ENCODE measurements at regions not wholly inside any gene's neighbourhood (a gene's known extent, or its start where the extent isn't known, plus 50 kb on each side); places are given as distances from the start of the nearest gene placed in this dataset.

- no peaks in the 10 kb centered on the region for H3K9me3 Mint-ChIP-seq (ENCODE audit: unreplicated experiment)
- no peaks in the 10 kb centered on the region for H3K27me3 Mint-ChIP-seq (ENCODE audit: insufficient read depth, unreplicated experiment)
- ChIA-PET POLR2A (interaction anchor here (0.6 to 1.0 kb wide), 2 partner anchors 10 to 39 kb away, joined by 3 read pairs; no protein-coding TSS in a partner anchor), CTCF (interaction anchor here (2.8 kb wide), 1 partner anchor 1657 kb away, joined by 6 read pairs; no protein-coding TSS in a partner anchor)
- H3K4me1 Mint-ChIP-seq (ENCODE audit: insufficient read depth, unreplicated experiment) = no peaks in the 10 kb centered on the region
- no peak for TF ChIP-seq CTCF (IDR thresholded peaks at IDR 0.05; ENCODE audit: unreplicated experiment)
- no peaks in the 10 kb centered on the region for H3K36me3 Mint-ChIP-seq (ENCODE audit: insufficient read depth, unreplicated experiment)
- no peak overlapping the region for H3K27ac Mint-ChIP-seq (ENCODE audit: low read depth, unreplicated experiment)
- no TSS peak for BruUV-seq (replicated peaks)
- no peak for DNase-seq (ENCODE audit: unreplicated experiment)
- intact Hi-C loops (cut with micrococcal nuclease) = no loop called here
- no peak overlapping the region for H3K4me3 Mint-ChIP-seq (ENCODE audit: unreplicated experiment)
Measured at GRCh38 chr2:219916281-219916680, 288.9 kb downstream of the SLC4A3 start.

- H3K4me3 Mint-ChIP-seq (ENCODE audit: unreplicated experiment) = no peak overlapping the region
- TF ChIP-seq CTCF (IDR thresholded peaks at IDR 0.05; ENCODE audit: unreplicated experiment) = no peak
- POLR2A ChIA-PET = interaction anchor here (0.6 to 1.0 kb wide), 2 partner anchors 10 to 40 kb away, joined by 3 read pairs; no protein-coding TSS in a partner anchor
- CTCF ChIA-PET = interaction anchor here (2.8 kb wide), 1 partner anchor 1657 kb away, joined by 6 read pairs; no protein-coding TSS in a partner anchor
- no peaks in the 10 kb centered on the region for H3K4me1 Mint-ChIP-seq (ENCODE audit: insufficient read depth, unreplicated experiment)
- H3K27me3 Mint-ChIP-seq (ENCODE audit: insufficient read depth, unreplicated experiment) = no peaks in the 10 kb centered on the region
- H3K36me3 Mint-ChIP-seq (ENCODE audit: insufficient read depth, unreplicated experiment) = no peaks in the 10 kb centered on the region
- BruUV-seq (replicated peaks) = no TSS peak
- H3K27ac Mint-ChIP-seq (ENCODE audit: low read depth, unreplicated experiment) = no peak overlapping the region
- no peak for DNase-seq (ENCODE audit: unreplicated experiment)
- no peaks in the 10 kb centered on the region for H3K9me3 Mint-ChIP-seq (ENCODE audit: unreplicated experiment)
- intact Hi-C loops (cut with micrococcal nuclease) = no loop called here
Measured at GRCh38 chr2:219916726-219917440, 289.5 kb downstream of the SLC4A3 start.

- TF ChIP-seq CTCF (IDR thresholded peaks at IDR 0.05; ENCODE audit: unreplicated experiment) = no peak
- H3K4me1 Mint-ChIP-seq (ENCODE audit: insufficient read depth, unreplicated experiment) = no peaks in the 10 kb centered on the region
- no peaks in the 10 kb centered on the region for H3K36me3 Mint-ChIP-seq (ENCODE audit: insufficient read depth, unreplicated experiment)
- no peak for DNase-seq (ENCODE audit: unreplicated experiment)
- no peak overlapping the region for H3K27ac Mint-ChIP-seq (ENCODE audit: low read depth, unreplicated experiment)
- no peaks in the 10 kb centered on the region for H3K9me3 Mint-ChIP-seq (ENCODE audit: unreplicated experiment)
- H3K27me3 Mint-ChIP-seq (ENCODE audit: insufficient read depth, unreplicated experiment) = no peaks in the 10 kb centered on the region
- POLR2A ChIA-PET = interaction anchor here (1.2 kb wide), 1 partner anchor 10 kb away, joined by 3 read pairs; no protein-coding TSS in a partner anchor
- BruUV-seq (replicated peaks) = no TSS peak
- CTCF ChIA-PET = interaction anchor here (0.7 to 2.8 kb wide), 2 partner anchors 145 to 1655 kb away, joined by 4 to 6 read pairs; no protein-coding TSS in a partner anchor
- H3K4me3 Mint-ChIP-seq (ENCODE audit: unreplicated experiment) = no peak overlapping the region
- intact Hi-C loops (cut with micrococcal nuclease) = no loop called here
Measured at GRCh38 chr2:219918254-219918653, 290.8 kb downstream of the SLC4A3 start.

- Mint-ChIP-seq H3K4me1 (ENCODE audit: insufficient read depth, unreplicated experiment) (no peaks in the 10 kb centered on the region), H3K4me3 (ENCODE audit: unreplicated experiment) (no peak overlapping the region), H3K27me3 (ENCODE audit: insufficient read depth, unreplicated experiment) (no peaks in the 10 kb centered on the region), H3K27ac (ENCODE audit: low read depth, unreplicated experiment) (no peak overlapping the region), H3K36me3 (ENCODE audit: insufficient read depth, unreplicated experiment) (no peaks in the 10 kb centered on the region), H3K9me3 (ENCODE audit: unreplicated experiment) (no peaks in the 10 kb centered on the region)
- no peak for TF ChIP-seq CTCF (IDR thresholded peaks at IDR 0.05; ENCODE audit: unreplicated experiment)
- ChIA-PET POLR2A (interaction anchor here (1.2 kb wide), 1 partner anchor 11 kb away, joined by 3 read pairs; no protein-coding TSS in a partner anchor), CTCF (no interaction called here)
- intact Hi-C loops (cut with micrococcal nuclease) = no loop called here
- no peak for DNase-seq (ENCODE audit: unreplicated experiment)
- BruUV-seq (replicated peaks) = no TSS peak
Measured at GRCh38 chr2:219918944-219919343, 291.5 kb downstream of the SLC4A3 start.
